Testis (tissue), 2 donors: ENCODE measurements at regions not wholly inside any gene's neighbourhood (a gene's known extent, or its start where the extent isn't known, plus 50 kb on each side); places are given as distances from the start of the nearest gene placed in this dataset.

Experiments used
- CTCF ChIP-seq, 3 experiments: fragments of 450-650 bp in 2 of 3; fragments of 200-600 bp in 1 of 3; sonication (generic) in 1 of 3; IDR thresholded peaks; one replicate each; pipeline ENCODE4 v1.5.1; 2016 to 2019; ENCODE audit warnings: antibody characterized with exemption in 3 of 3, mild to moderate bottlenecking in 2 of 3, moderate library complexity in 1 of 3
- POLR2A ChIP-seq: fragments of 450-650 bp; IDR thresholded peaks from one replicate; pipeline ENCODE4 v1.6.1; 2017; ENCODE audit warnings: antibody characterized with exemption, mild to moderate bottlenecking, moderate library complexity

- TF ChIP-seq CTCF (IDR thresholded peaks at IDR 0.05) (no peak), POLR2A (no peak)
Observed at GRCh38 chr13:97761796-97762540, 191.5 kb upstream of the IPO5 start.
